ENCODE measurements at regions not wholly inside any gene's neighbourhood (a gene's known extent, or its start where the extent isn't known, plus 50 kb on each side); places are given as distances from the start of the nearest gene placed in this dataset.

DNA sequence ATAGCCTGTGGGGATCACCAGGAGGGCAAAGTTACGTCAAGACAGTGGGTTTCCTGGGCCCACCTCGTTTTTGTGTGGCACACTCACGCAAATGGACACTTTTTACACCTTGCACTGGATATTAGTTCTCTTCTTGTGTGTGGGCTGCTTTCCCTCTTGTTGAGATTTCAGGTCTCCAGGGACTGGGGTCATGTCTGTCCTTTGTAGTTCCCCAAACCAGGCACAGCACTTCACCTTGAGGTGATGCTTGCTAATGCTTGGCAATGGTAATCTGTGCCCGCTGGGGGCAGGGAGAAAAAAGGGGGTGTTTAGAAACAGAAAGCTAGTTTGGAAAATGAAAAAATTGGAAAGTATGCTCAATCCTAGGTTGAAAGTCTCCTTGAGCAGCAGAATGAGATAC lies 195.3 kb downstream of the PTEN start:
- DNase-seq (ENCODE audit: low read depth in 4 of 4, low spot score in 3 of 4), result no peak

DNA sequence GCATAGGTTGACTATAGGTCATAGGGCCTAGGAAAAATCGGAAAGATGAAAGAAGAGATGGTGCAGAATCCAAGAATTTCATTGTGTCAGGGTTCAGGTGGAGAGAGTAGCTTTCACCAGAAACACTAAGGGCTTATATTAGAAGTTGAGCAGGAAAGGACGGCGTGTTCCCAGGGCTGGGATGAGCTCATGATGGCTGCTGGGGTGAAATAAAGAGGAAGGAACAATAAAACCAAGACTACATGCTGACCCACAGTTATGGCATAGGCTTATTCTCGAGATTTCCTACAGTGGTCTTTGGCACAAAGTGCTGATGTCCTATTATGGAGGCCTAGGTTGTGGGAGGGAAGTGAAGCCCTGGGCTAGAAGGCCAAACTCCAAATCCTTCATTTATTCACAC lies 195.8 kb downstream of the PTEN start:
- no peak for DNase-seq (ENCODE audit: low read depth in 4 of 4, low spot score in 3 of 4)

DNA sequence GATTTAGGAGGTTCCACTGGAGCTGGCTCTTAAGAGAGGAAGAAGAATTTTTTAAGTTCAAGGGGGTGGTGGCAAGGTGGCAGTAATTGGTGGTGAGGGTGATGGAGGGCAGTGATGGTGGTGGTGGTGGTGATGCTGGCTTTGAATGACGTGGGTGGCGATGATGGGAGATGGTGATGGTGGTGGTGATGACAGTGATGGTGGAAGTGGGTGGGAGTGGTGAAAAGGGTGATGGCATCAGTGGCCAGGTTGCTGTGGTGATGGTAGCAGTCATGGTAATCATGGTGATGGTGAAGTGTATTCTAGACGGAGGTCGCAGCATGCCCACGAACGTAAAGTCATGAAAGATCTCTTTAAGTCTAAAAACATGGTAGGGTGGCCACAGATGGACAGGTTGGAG lies 197.3 kb downstream of the PTEN start:
- no peak for DNase-seq (ENCODE audit: low read depth in 4 of 4, low spot score in 3 of 4)

DNA sequence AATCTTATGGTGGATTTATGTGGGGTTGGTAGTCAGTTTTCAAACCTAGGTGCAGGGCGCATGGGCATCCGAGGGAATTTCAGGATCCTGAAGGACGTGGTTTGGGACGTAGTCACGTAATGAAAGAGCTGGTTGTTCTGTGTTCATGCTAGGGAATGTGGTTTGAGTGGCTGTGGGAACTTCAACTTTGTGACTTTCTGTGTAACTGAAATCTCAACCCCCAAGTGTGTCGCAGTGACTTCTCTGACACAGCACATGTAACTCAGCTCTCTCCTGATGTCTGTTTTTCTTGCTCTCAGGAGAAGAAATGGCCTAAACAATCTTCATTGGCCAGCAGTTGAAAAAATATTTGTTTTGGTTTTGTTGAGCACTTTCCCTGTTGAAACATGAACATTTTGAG lies 199.0 kb downstream of the PTEN start:
- no peak for DNase-seq (ENCODE audit: low read depth in 4 of 4, low spot score in 3 of 4)

DNA sequence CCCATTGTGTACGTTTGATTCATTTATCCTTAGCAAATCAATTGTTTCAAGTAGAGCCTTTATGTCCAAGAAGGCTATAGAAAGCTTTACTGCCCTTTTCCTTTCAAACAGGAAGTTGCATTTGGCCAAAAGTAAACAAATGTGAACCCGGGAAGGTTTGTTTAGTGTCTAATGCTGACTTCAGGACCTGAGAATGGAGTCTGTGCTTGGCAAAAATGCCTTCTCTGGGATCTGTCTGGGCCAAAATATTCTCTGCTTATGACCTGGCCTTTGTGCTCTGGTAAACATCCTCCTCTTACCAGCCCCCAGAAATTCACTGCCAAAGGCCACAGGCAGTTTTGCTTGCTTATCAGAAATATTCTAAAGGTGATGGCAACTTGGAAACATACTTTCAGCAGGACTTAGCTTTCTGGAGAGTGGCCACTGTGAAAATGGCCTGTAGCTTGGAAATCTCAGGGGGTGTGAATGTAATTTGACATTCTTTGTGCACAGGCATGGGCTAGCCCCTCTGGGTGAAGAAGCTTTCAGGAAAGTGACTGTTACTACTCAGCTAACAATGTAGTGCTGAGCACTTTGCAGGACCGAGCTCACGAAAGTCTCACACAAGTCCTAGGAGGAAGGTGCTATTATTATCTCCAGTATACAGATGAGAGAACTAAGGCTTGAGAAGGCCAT lies 199.5 kb downstream of the PTEN start:
- DNase-seq (ENCODE audit: low read depth in 4 of 4, low spot score in 3 of 4), result no peak

DNA sequence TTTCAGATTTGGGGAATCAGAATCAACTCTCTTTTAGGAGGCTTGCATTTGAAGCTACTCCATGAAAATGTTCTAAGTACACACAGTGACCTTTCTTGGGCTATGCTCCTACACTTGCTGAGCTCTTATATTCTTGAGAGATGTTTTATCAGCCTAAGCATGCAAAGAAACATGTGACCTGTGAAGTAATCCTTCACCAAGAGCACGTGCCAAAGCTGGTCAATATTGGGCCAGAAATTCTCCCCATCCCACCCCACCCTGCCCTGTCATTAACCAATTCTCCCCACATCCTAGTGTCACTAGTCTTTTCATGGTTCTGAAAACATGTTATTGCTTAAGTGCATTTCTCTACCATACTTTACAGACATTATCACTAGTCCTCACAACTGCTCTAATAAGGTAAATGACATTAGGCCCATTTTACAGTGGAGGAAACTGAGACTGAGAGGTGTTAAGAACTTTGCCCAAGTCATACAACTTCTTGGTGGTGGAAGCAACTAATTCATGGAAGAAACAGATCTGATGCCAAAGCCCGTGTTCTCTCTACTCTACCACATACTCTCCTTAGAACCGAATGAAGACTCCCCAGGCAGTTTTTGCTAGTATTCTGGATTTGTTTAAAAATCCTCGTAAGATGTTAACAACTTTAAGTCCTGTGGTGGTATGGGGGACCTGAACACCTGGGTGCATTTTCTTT lies 200.6 kb downstream of the PTEN start:
- DNase-seq (ENCODE audit: low read depth in 4 of 4, low spot score in 3 of 4), result no peak

DNA sequence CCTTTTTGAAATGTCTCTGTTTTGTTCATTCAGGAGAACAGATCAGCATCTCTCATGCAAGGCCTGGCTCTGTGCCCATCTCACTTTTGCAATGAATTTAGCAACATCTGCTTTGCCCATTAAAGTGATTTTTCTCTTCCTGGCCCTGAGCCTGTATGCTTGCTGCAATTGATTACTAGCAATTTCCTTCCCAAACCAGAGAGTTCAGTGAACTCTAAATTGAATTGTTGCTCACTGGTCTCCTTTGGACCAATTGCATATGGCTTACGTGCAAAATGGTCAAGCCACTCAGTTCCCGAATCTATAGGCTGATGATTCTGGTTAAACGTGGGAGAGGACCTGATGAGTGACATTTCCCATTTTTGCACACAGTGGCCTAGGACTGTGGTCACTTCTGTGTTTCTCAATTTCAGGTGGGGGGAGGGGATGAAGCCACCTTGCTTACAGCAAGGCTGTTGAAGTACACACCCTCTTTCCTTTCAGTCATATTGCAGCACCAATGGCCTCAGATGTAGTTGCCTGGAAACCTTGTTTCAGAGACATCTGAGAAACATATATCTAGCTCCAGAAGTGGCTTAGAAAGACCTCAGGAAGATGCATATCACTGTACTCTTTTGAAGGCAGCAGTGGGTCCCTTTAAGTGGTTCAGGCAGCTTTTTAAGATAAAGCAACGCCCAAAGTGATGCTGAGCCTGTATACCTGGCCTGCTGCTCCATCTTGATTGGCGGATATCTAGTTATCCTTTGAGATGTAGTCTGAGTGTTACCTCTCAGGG lies 201.4 kb downstream of the PTEN start:
- no peak for DNase-seq (ENCODE audit: low read depth in 4 of 4, low spot score in 3 of 4)

DNA sequence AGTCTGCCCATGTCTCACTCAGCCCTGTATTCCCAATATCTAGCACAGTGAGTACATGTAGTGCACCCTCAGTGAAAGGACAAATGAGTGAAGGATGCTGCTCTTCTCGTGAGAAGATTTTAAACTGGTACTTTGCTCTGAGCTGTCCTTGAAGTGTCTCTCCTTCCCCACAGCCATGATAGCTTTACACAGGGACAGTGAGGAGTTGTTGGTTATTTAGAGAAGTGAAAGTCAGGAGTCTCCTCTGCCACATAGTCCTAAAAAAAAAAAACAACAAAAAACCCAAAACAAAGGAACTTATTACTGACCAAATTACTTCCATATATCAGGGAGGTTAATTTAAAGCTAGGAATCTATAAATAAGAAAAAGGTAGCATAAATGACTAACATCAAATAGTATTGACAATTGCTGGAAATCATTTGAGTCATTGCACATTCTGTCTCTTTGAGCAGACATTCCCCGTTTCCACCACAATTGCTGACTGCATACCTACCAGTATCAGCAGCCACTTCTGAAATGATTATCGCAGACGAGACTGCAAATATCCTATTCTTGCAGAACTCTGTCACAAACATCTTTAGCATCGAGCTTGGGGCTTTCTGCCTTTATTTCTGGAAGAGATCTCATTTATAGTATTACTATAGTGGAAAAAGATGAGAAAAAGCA lies 202.1 kb downstream of the PTEN start:
- no peak for DNase-seq (ENCODE audit: low read depth in 4 of 4, low spot score in 3 of 4)

DNA sequence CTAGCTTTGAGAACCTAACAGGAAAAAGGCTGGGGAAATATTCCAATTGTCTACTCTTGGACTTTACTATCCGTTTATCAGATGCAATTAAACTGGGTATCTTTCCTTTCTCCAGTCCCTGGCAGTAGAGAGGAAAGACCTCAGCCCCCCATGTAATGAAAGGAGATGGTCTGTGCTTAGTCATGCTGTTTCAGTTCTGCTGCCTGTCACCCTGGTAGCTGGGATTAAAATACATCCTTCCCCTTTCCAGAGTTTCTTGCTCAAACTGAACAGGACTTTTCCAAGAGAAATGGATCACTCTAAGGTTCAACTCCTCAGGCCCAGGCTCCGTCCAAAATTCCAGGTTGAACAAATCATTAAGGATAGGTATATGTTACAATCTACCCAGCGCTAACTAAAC lies 202.9 kb downstream of the PTEN start:
- no peak for DNase-seq (ENCODE audit: low read depth in 4 of 4, low spot score in 3 of 4)

DNA sequence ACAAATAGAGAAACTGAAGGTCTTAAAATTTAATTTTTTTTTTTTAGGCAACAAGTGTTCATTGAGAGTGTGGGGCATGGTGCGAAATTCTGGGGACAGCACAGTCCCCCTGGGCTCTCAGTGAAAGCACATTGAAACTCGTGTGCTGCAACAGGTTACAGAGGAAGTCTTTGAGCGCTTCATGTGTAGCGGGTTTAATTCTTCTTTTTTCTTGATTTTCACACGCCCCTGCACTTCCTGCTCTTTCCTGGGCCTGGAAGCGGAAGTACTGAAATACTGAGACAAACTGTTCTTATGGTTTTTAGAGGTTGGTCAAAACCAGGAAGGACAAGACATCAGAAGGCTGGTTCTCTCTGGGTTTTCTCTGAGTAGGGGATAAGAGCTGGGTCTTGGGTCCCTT lies 203.5 kb downstream of the PTEN start:
- no peak for DNase-seq (ENCODE audit: low read depth in 4 of 4, low spot score in 3 of 4)

DNA sequence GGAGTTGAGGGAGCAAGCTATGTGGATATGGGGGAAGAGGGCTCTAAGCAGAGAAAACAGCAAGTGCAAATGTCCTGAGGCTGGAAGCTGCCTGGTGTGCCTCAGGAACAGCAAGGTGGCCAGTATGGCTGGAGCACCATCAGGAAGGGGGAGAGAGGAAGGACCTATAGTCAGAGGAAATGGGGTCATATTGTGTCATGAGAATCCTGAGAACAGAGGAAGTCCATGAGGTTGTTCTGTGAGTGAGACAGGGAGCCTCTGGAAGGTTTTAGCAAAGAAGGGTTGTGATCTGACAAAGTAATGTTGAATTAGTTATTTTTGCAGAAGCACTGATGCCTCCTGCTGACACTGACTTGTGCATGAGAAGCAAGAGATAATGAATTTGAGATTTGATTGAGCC lies 204.3 kb downstream of the PTEN start:
- no peak for DNase-seq (ENCODE audit: low read depth in 4 of 4, low spot score in 3 of 4)

DNA sequence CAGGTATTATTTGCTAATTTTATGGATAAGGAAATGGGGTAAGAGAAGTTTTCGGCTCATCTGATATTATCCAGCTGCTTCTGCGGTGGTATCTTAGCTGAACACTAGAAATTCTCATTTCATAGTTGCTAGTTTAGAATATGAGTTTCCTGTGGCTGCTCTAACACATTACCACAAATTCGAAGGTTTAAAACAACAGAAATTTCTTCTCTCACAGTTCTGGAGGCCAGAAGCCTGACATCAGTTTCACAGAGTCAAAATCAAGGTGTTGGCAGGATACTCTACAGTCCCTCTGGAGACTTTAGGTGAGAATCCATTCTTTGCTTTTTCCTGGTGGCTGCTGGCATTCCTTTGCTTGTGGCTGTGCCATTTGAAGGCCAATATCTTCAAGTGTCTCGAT lies 205.9 kb downstream of the PTEN start:
- DNase-seq (ENCODE audit: low read depth in 4 of 4, low spot score in 3 of 4), result no peak

DNA sequence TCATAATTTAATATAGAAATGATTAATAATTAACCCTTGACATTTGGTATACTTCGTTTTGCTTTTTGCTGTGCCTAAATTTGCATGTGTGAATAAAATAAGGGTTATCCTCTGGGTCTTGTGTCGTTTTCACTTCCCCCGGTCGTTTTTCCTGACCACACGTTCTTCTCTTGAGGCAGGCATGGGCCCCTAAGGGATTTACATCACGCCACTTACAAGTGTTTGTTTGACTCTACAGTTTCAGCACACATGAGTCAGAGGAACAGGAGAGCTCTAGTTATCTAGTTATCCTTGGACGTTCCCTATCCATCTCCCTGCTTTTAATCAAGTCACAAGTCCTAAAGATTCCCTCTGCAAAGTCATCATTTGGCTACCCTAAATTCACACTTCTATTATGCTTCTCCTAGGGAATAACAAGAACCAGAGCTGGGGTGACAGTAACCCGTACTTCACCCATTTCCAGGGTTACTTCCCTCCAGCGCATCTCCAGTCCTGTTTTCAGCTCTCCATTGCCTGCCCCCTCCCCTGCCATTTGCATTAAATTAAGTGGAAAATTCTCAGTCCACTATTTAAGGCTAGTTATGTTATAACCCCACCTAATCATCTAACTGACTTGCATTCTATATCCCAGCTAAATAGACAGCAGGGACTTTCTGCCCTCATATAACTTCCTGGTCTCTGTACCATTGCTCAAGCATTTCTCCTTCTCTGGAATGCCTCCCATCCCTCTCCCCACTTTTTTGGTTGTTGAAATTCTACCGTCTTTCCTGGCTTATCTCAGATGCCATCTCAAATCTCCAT lies 206.9 kb downstream of the PTEN start:
- DNase-seq (ENCODE audit: low read depth in 4 of 4, low spot score in 3 of 4), result no peak

DNA sequence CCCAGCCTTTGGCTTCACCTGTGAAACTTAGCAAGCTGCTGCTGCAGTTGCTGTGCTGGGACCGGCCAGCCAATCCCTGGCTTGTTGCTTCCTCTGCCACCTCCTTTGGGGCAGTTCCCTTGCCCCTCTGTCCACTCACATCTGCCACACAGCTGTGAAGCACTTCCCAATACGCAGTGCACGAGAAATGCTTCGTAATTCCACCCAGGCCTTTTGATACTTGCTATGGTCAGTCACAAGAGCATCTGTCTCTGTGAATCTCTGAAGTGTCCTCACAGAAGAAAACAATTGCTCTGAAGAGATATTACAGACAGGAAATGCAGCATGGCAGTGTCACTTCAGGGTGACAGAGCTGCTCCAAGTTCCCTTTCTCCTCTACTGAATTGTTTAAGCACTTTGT lies 208.5 kb downstream of the PTEN start:
- no peak for DNase-seq (ENCODE audit: low read depth in 4 of 4, low spot score in 3 of 4)

DNA sequence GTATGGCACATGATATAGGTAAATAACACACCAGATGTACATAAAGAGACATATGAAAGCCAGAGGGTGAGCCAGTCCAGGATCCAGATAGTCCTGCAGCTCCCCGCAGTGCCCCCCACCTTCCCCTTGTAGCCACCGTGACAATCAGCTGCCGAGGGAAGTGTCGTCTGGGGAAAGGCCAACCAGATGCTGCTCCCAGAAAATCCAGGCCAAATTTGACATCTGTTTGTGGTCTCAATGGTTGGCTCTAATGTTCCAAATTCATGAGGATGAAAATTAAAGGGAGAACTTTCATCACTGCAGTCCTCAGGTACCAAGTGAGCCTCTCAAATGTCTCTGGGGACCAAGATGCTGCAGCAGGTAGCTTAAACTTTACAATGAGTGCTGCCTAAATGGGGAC lies 210.3 kb downstream of the PTEN start:
- DNase-seq (ENCODE audit: low read depth in 4 of 4, low spot score in 3 of 4), result no peak

DNA sequence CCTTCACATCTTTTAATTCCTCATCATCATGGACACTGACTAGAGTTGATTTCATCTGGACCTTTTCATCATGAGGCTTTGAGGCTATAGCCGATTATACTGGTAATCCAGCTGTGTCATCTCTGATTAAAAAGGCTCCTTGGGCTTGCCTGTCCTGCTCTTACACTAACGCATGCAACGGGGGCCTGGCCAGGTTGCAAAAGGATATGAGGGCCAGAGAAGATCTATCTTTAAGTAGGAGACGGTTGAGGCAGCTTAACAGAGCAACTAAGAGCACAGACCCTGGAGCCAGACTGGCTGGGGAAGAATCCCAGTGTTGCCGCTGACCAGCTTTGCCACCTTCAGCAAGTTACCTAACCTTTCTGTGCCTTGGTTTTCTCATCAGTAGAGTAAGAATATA lies 211.5 kb downstream of the PTEN start:
- no peak for DNase-seq (ENCODE audit: low read depth in 4 of 4, low spot score in 3 of 4)

DNA sequence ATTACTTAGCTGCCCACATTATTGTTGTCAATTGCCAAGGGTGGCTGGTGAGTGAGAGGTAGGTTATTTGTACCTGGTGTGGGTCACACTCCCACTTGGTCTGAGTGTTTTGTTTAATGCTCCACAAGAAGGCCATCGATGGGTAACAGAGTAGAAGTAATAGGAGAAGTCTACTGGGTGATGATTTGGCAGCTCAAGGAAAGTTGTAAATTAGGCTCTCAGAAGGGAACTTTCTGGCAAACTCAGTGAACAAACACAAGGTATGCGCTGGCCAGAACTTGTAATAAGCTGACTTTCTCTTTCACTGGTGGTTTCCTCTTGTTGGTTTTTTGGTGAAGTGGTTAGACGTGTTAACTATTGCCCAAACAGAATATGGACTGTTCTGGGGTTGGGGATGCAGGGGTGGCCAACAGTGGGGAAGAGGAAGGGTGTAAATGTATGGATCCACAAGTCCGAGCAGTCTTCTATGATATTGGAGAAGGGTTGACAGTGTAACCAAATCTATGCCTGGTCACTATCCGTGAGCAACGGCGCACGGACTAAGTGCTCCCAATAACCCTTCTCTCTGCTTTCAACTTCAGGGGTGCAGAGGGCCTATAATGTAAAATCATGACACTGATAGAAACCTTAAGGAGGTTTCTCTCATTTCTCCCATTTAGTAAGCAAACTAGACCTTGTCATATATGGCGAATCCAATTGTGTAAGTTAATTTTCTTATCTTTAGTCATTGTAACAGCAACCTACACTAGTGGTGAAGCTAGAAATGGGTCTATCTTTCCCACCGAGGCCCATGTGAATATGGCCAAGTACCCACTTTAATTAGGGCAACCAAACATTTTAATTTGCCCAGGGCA lies 212.8 kb downstream of the PTEN start:
- DNase-seq (ENCODE audit: low read depth in 4 of 4, low spot score in 3 of 4), result no peak

DNA sequence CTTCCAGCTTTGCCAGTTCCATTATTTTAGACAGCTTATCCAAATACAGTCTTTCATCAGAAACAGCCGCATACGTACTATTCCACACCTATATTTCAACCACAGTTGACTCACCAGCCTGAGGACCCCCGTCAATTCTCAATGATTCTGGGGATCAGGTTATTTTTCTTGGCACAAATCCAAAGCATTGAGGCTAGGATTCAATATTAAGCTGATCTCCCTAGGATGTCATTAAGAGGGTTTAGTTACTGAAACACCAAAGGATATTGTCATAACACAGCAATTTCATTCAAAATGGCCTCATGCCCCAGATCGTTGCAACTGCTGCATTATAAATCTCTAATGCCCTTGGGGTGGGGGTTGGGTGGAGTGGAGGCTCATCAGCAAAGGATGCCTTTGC lies 214.6 kb downstream of the PTEN start:
- DNase-seq (ENCODE audit: low read depth in 4 of 4, low spot score in 3 of 4), result no peak

DNA sequence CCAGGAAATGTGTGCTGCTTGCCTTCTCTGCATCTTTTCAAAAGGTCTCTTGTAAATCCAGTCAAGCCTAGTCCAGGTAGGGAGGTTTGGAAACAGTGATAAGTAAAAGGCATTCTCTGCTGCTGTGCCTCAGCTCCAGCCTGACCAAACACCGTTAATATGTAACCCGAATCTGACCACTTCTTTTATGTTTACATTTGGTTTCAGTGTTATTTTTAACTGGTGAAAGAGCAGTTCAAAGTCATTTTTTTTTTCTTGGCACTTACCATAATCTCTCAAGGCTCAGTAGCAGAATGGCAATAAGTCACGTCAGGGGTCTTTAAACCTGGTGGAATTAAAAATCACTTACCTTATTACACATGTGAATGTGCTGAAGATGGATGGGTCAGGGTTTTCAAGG lies 216.8 kb downstream of the PTEN start:
- DNase-seq (ENCODE audit: low read depth in 4 of 4, low spot score in 3 of 4), result peak in 3 of 4 donors; percentile 22 to 48 (median 47)
